ENCODE measurements at regions not wholly inside any gene's neighbourhood (a gene's known extent, or its start where the extent isn't known, plus 50 kb on each side); places are given as distances from the start of the nearest gene placed in this dataset.
"Not testable (repeated sequence)": the region's sequence is repeated elsewhere in the genome, so short reads cannot be mapped to it uniquely, and the experiment has no call there.

GRCh38 chr1:185474440-185475149, 157.6 kb upstream of the IVNS1ABP start:
- intact Hi-C loops (cut with micrococcal nuclease) = no loop called here
- DNase-seq = no peak
- Mint-ChIP-seq H3K27me3 (ENCODE audit: low read depth) (no peaks in the 10 kb centered on the region), H3K27ac (no peak overlapping the region), H3K4me3 (no peak overlapping the region), H3K9me3 (no peaks in the 10 kb centered on the region), H3K36me3 (ENCODE audit: low read depth) (no peaks in the 10 kb centered on the region), H3K4me1 (ENCODE audit: low read depth) (peaks cover 5% of the 10 kb centered on the region)
- CTCF ChIA-PET = no interaction called here

- intact Hi-C loops (cut with micrococcal nuclease) = no loop called here
- Mint-ChIP-seq H3K36me3 (ENCODE audit: low read depth) (no peaks in the 10 kb centered on the region), H3K4me3 (no peak overlapping the region), H3K9me3 (no peaks in the 10 kb centered on the region), H3K4me1 (ENCODE audit: low read depth) (peaks cover 5% of the 10 kb centered on the region), H3K27ac (no peak overlapping the region), H3K27me3 (ENCODE audit: low read depth) (no peaks in the 10 kb centered on the region)
- DNase-seq = no peak
- CTCF ChIA-PET = interaction anchor here (0.6 kb wide), 1 partner anchor 10 kb away, joined by 3 read pairs; no protein-coding TSS in a partner anchor
These were observed 156.1 kb upstream of the IVNS1ABP start for GRCh38 chr1:185473186-185473585.

DNA sequence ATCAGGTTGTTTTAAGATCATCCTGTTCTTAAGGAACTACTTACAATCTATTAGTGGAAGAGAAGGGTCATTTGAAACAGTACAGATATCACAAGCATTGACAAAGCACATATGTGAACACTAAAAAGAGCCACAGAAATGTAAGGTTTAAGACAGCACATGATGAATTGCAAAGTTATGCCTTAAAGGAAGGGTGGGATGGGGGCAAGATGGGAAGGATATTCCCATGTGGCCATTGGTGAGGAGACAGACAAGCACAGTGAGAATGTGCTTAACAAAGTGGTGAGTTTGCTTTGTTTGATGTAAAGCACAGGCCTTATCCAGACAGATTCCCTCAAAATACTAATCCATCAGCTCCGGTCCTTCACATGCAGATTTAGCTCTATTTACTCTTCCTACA, 151.6 kb upstream of the IVNS1ABP start:
- Mint-ChIP-seq H3K27me3 (ENCODE audit: low read depth) (no peaks in the 10 kb centered on the region), H3K4me1 (ENCODE audit: low read depth) (no peaks in the 10 kb centered on the region), H3K4me3 (no peak overlapping the region), H3K27ac (no peak overlapping the region), H3K36me3 (ENCODE audit: low read depth) (no peaks in the 10 kb centered on the region), H3K9me3 (no peaks in the 10 kb centered on the region)
- no peak for DNase-seq
- CTCF ChIA-PET = no interaction called here
- intact Hi-C loops (cut with micrococcal nuclease) = no loop called here

DNA sequence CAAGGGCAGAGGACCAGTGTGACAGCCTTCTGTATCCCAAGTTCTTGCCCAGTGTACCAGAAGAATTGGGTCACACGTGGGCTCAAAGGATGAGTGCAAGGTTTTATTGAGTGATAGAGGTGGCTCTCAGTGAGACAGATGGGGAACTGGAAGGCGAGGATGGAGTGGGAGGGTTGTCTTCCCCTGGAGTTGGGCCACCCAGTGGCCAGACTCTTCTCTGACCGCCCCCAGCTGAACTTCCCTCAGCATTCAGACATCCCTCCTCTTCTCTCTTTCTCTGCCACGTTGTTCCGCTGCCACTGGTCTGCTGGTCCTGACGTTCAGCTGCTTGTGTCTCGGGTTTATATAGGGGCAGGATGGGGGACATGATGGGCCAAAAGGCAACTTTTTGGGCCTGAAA, 150.1 kb upstream of the IVNS1ABP start:
- DNase-seq = no peak
- intact Hi-C loops (cut with micrococcal nuclease) = no loop called here
- Mint-ChIP-seq H3K27me3 (ENCODE audit: low read depth) (no peaks in the 10 kb centered on the region), H3K27ac (no peak overlapping the region), H3K4me3 (no peak overlapping the region), H3K36me3 (ENCODE audit: low read depth) (no peaks in the 10 kb centered on the region), H3K9me3 (no peaks in the 10 kb centered on the region), H3K4me1 (ENCODE audit: low read depth) (no peaks in the 10 kb centered on the region)
- CTCF ChIA-PET = interaction anchor here (0.7 kb wide), 1 partner anchor 775 kb away, joined by 3 read pairs; no protein-coding TSS in a partner anchor

DNA sequence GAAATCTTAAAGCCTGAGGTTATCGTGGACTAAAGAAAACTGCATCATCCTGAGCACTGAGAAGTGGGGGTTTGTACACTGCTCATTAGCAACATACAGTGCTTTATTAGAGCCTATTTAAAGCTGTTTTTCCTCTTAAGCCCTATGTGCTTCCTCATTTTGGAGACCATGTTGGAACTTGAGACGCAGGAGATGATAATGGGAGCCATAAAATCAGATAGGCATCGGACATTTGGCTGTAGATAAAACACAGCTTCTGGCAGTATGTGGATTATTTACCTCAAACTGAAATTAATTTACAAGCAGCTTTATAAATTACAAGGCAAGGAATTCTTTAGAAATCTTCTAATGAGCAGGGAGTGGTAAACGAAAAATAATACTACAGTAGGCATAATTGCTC, 147.7 kb upstream of the IVNS1ABP start:
- intact Hi-C loops (cut with micrococcal nuclease) = no loop called here
- no peak overlapping the region for H3K27ac Mint-ChIP-seq
- no peaks in the 10 kb centered on the region for H3K4me1 Mint-ChIP-seq (ENCODE audit: low read depth)
- no peaks in the 10 kb centered on the region for H3K9me3 Mint-ChIP-seq
- CTCF ChIA-PET = interaction anchor here (1.1 kb wide), 1 partner anchor 216 kb away, joined by 4 read pairs; no protein-coding TSS in a partner anchor
- no peak overlapping the region for H3K4me3 Mint-ChIP-seq
- no peak for DNase-seq
- H3K27me3 Mint-ChIP-seq (ENCODE audit: low read depth) = no peaks in the 10 kb centered on the region
- no peaks in the 10 kb centered on the region for H3K36me3 Mint-ChIP-seq (ENCODE audit: low read depth)

GRCh38 chr1:185463433-185463832, 146.4 kb upstream of the IVNS1ABP start:
- no peak overlapping the region for H3K4me3 Mint-ChIP-seq
- no peaks in the 10 kb centered on the region for H3K9me3 Mint-ChIP-seq
- DNase-seq = no peak
- no peaks in the 10 kb centered on the region for H3K4me1 Mint-ChIP-seq (ENCODE audit: low read depth)
- H3K27ac Mint-ChIP-seq = no peak overlapping the region
- CTCF ChIA-PET = interaction anchor here (0.5 to 1.2 kb wide), 3 partner anchors 9 to 132 kb away, joined by 3 to 4 read pairs (median 3); no protein-coding TSS in a partner anchor
- intact Hi-C loops (cut with micrococcal nuclease) = no loop called here
- no peaks in the 10 kb centered on the region for H3K27me3 Mint-ChIP-seq (ENCODE audit: low read depth)
- no peaks in the 10 kb centered on the region for H3K36me3 Mint-ChIP-seq (ENCODE audit: low read depth)

DNA sequence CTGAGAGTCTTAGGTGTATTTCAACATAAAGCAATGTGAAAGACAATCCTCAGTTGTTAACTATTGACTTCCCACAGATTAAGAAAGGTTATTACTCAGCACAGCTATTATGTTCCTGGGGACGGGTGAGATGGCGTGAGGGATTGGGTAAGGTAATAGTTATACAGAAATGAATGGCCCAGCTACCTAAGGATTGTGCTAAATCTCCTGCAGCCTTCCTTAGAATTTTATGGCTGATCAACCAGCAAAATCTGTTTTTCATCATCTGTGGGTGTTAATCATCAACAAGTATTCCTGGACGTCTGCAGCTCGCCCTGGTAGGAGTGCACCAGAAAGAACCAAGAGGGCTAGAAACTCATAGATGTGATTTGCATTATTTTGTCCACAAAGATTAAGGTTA, 146.0 kb upstream of the IVNS1ABP start:
- H3K4me3 Mint-ChIP-seq = no peak overlapping the region
- CTCF ChIA-PET = interaction anchor here (0.5 to 1.2 kb wide), 3 partner anchors 10 to 133 kb away, joined by 3 to 4 read pairs (median 3); no protein-coding TSS in a partner anchor
- no peaks in the 10 kb centered on the region for H3K4me1 Mint-ChIP-seq (ENCODE audit: low read depth)
- intact Hi-C loops (cut with micrococcal nuclease) = no loop called here
- no peak for DNase-seq
- no peaks in the 10 kb centered on the region for H3K36me3 Mint-ChIP-seq (ENCODE audit: low read depth)
- no peak overlapping the region for H3K27ac Mint-ChIP-seq
- no peaks in the 10 kb centered on the region for H3K27me3 Mint-ChIP-seq (ENCODE audit: low read depth)
- no peaks in the 10 kb centered on the region for H3K9me3 Mint-ChIP-seq

- H3K27me3 Mint-ChIP-seq (ENCODE audit: low read depth); H3K9me3 Mint-ChIP-seq; H3K27ac Mint-ChIP-seq; DNase-seq; H3K4me3 Mint-ChIP-seq; H3K36me3 Mint-ChIP-seq (ENCODE audit: low read depth); CTCF ChIA-PET; intact Hi-C loops (cut with micrococcal nuclease); H3K4me1 Mint-ChIP-seq (ENCODE audit: low read depth): not testable (repeated sequence)
These were observed 143.7 kb upstream of the IVNS1ABP start for GRCh38 chr1:185460723-185461122.

DNA sequence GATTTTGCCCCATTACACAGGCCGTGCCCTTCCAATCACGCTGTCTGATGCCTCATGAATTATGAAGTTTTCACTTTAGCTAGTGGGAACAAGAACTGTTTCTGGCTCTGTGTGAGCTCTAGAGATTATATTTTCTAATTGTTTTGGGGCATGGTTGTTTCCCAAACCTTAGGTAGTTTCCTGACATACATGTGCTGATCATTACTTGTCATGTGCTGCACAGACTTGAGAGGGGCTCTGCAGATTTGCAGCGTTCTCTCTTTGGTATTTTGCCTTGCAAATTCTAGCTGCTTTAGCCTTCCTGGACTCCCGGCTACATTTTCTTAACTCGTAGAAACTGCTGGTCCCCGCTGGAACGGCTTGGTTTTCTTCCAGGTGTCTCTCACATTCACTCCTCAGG, 142.1 kb upstream of the IVNS1ABP start:
- intact Hi-C loops (cut with micrococcal nuclease) = no loop called here
- CTCF ChIA-PET = interaction anchor here (1.2 kb wide), 1 partner anchor 11 kb away, joined by 3 read pairs; no protein-coding TSS in a partner anchor
- H3K27me3 Mint-ChIP-seq (ENCODE audit: low read depth) = no peaks in the 10 kb centered on the region
- DNase-seq = no peak
- no peaks in the 10 kb centered on the region for H3K36me3 Mint-ChIP-seq (ENCODE audit: low read depth)
- H3K4me3 Mint-ChIP-seq = no peak overlapping the region
- no peak overlapping the region for H3K27ac Mint-ChIP-seq
- no peaks in the 10 kb centered on the region for H3K4me1 Mint-ChIP-seq (ENCODE audit: low read depth)
- no peaks in the 10 kb centered on the region for H3K9me3 Mint-ChIP-seq

- CTCF ChIA-PET = interaction anchor here (1.2 kb wide), 1 partner anchor 11 kb away, joined by 3 read pairs; no protein-coding TSS in a partner anchor
- Mint-ChIP-seq H3K27me3 (ENCODE audit: low read depth) (no peaks in the 10 kb centered on the region), H3K27ac (no peak overlapping the region), H3K9me3 (no peaks in the 10 kb centered on the region), H3K36me3 (ENCODE audit: low read depth) (no peaks in the 10 kb centered on the region), H3K4me3 (no peak overlapping the region), H3K4me1 (ENCODE audit: low read depth) (no peaks in the 10 kb centered on the region)
- intact Hi-C loops (cut with micrococcal nuclease) = no loop called here
- DNase-seq = no peak
These were observed 141.6 kb upstream of the IVNS1ABP start for GRCh38 chr1:185458670-185459069.

- Mint-ChIP-seq H3K4me1 (ENCODE audit: low read depth) (no peaks in the 10 kb centered on the region), H3K4me3 (no peak overlapping the region), H3K27me3 (ENCODE audit: low read depth) (no peaks in the 10 kb centered on the region), H3K27ac (no peak overlapping the region), H3K36me3 (ENCODE audit: low read depth) (no peaks in the 10 kb centered on the region), H3K9me3 (peaks cover 2% of the 10 kb centered on the region)
- intact Hi-C loops (cut with micrococcal nuclease) = no loop called here
- no peak for DNase-seq
- CTCF ChIA-PET = interaction anchor here (0.6 to 1.7 kb wide), 2 partner anchors 10 to 60 kb away, joined by 3 to 4 read pairs; no protein-coding TSS in a partner anchor
These were observed 136.6 kb upstream of the IVNS1ABP start for GRCh38 chr1:185453496-185454192.

GRCh38 chr1:185450917-185451316, 133.9 kb upstream of the IVNS1ABP start:
- Mint-ChIP-seq H3K9me3 (peaks cover 2% of the 10 kb centered on the region), H3K4me3 (no peak overlapping the region), H3K4me1 (ENCODE audit: low read depth) (no peaks in the 10 kb centered on the region), H3K36me3 (ENCODE audit: low read depth) (no peaks in the 10 kb centered on the region), H3K27me3 (ENCODE audit: low read depth) (no peaks in the 10 kb centered on the region), H3K27ac (no peak overlapping the region)
- no peak for DNase-seq
- CTCF ChIA-PET = no interaction called here
- intact Hi-C loops (cut with micrococcal nuclease) = no loop called here
